ENCODE measurements at regions not wholly inside any gene's neighbourhood (a gene's known extent, or its start where the extent isn't known, plus 50 kb on each side); places are given as distances from the start of the nearest gene placed in this dataset.
"Not testable (repeated sequence)": the region's sequence is repeated elsewhere in the genome, so short reads cannot be mapped to it uniquely, and the experiment has no call there.

- H3K9me3 ChIP-seq, result no peaks in the 10 kb centered on the region
- no peaks in the 10 kb centered on the region for H3K4me1 ChIP-seq
- intact Hi-C loops (cut with DNase I), result no loop called here
- no peak overlapping the region for H3K27ac ChIP-seq
- no peak overlapping the region for H3K4me3 ChIP-seq (replicated peaks in 1 of 3)
- WGBS, 2 donors, result 83% methylated on average over 8 of the region's 8 CpGs
- H3K36me3 ChIP-seq, result no peaks in the 10 kb centered on the region
- TF ChIP-seq POLR2A (IDR thresholded peaks at IDR 0.05) (no peak), CTCF (IDR thresholded peaks at IDR 0.05) (no peak)
- DNase-seq, result no peak
- no peaks in the 10 kb centered on the region for H3K27me3 ChIP-seq
These were observed 110.5 kb downstream of the PCDH18 start for GRCh38 chr4:137421796-137422195.

GRCh38 chr4:137420901-137421396 lies 111.3 kb downstream of the PCDH18 start:
- Histone ChIP-seq H3K9me3 (no peaks in the 10 kb centered on the region), H3K4me3 (replicated peaks in 1 of 3) (no peak overlapping the region), H3K27ac (no peak overlapping the region), H3K4me1 (no peaks in the 10 kb centered on the region), H3K36me3 (no peaks in the 10 kb centered on the region), H3K27me3 (no peaks in the 10 kb centered on the region)
- intact Hi-C loops (cut with DNase I), result no loop called here
- TF ChIP-seq POLR2A (IDR thresholded peaks at IDR 0.05), result no peak
- no peak for TF ChIP-seq CTCF (IDR thresholded peaks at IDR 0.05)
- whole genome bisulfite sequencing, 2 donors, result 93 to 98% methylated on average over 8 to 9 of the region's 43 CpGs
- no peak for DNase-seq

GRCh38 chr4:137417676-137418075 lies 114.6 kb downstream of the PCDH18 start:
- intact Hi-C loops (cut with DNase I), result no loop called here
- no peaks in the 10 kb centered on the region for H3K4me1 ChIP-seq
- no peak for DNase-seq
- no peak overlapping the region for H3K4me3 ChIP-seq (replicated peaks in 1 of 3)
- TF ChIP-seq CTCF (IDR thresholded peaks at IDR 0.05) (no peak), POLR2A (IDR thresholded peaks at IDR 0.05) (no peak)
- H3K36me3 ChIP-seq, result no peaks in the 10 kb centered on the region
- WGBS, 2 donors, result 92% methylated on average over 2 of the region's 2 CpGs
- H3K27me3 ChIP-seq, result no peaks in the 10 kb centered on the region
- no peak overlapping the region for H3K27ac ChIP-seq
- no peaks in the 10 kb centered on the region for H3K9me3 ChIP-seq

GRCh38 chr4:137414802-137415201 lies 117.5 kb downstream of the PCDH18 start:
- Histone ChIP-seq H3K9me3 (no peaks in the 10 kb centered on the region), H3K27me3 (no peaks in the 10 kb centered on the region), H3K4me1 (no peaks in the 10 kb centered on the region), H3K36me3 (no peaks in the 10 kb centered on the region), H3K4me3 (replicated peaks in 1 of 3) (no peak overlapping the region), H3K27ac (no peak overlapping the region)
- intact Hi-C loops (cut with DNase I), result no loop called here
- TF ChIP-seq POLR2A (IDR thresholded peaks at IDR 0.05) (no peak), CTCF (IDR thresholded peaks at IDR 0.05) (no peak)
- 94% methylated on average over 2 of the region's 2 CpGs for WGBS, 2 donors
- no peak for DNase-seq

- intact Hi-C loops (cut with DNase I), result no loop called here
- 77 to 79% methylated on average over 2 of the region's 2 CpGs for whole genome bisulfite sequencing, 2 donors
- no peaks in the 10 kb centered on the region for H3K27me3 ChIP-seq
These were observed 123.6 kb downstream of the PCDH18 start for GRCh38 chr4:137408527-137409177.

GRCh38 chr4:137405833-137406232 lies 126.5 kb downstream of the PCDH18 start:
- H3K9me3 ChIP-seq; H3K4me1 ChIP-seq; H3K36me3 ChIP-seq; H3K27ac ChIP-seq; DNase-seq; H3K27me3 ChIP-seq; H3K4me3 ChIP-seq (replicated peaks in 1 of 3); intact Hi-C loops (cut with DNase I): not testable (repeated sequence)
- 96 to 98% methylated on average over 9 of the region's 9 CpGs for WGBS, 2 donors

More at GRCh38 chr4:137408527-137409177, 123.6 kb downstream of the PCDH18 start:
- DNase-seq, result no peak
- Histone ChIP-seq H3K4me1 (no peaks in the 10 kb centered on the region), H3K9me3 (no peaks in the 10 kb centered on the region), H3K4me3 (replicated peaks in 1 of 3) (no peak overlapping the region), H3K36me3 (no peaks in the 10 kb centered on the region), H3K27ac (no peak overlapping the region)
- TF ChIP-seq CTCF (IDR thresholded peaks at IDR 0.05), result no peak
- TF ChIP-seq POLR2A (IDR thresholded peaks at IDR 0.05), result no peak
